ENCODE measurements at regions not wholly inside any gene's neighbourhood (a gene's known extent, or its start where the extent isn't known, plus 50 kb on each side); places are given as distances from the start of the nearest gene placed in this dataset. TPM values are rescaled to one million over a fixed set of nuclear protein-coding genes. Genes with fewer than 3 reads are reported as not detected.

GRCh38 chr6:93498713-93499112, 79.4 kb upstream of the EPHA7 start:
- no peaks in the 10 kb centered on the region for H3K27me3 ChIP-seq (ENCODE audit: control insufficient read depth, insufficient read depth, low read length)
- no peak for TF ChIP-seq CTCF (IDR thresholded peaks at IDR 0.05; ENCODE audit: insufficient read depth, low read depth, low read length)
- ChIA-PET POLR2A (no interaction called here), CTCF (no interaction called here)
- no peak for DNase-seq (ENCODE audit: low read depth)
- no peaks in the 10 kb centered on the region for H3K36me3 ChIP-seq (ENCODE audit: control insufficient read depth, insufficient read depth, low read length)
- H3K4me3 ChIP-seq (ENCODE audit: low read depth, low read length): no peak overlapping the region

- CTCF ChIA-PET: no interaction called here
- no peak for DNase-seq (ENCODE audit: low read depth)
Observed at GRCh38 chr6:93496548-93496947, 77.2 kb upstream of the EPHA7 start.

GRCh38 chr6:93494057-93494456, 74.7 kb upstream of the EPHA7 start:
- no peak for TF ChIP-seq CTCF (IDR thresholded peaks at IDR 0.05; ENCODE audit: insufficient read depth, low read depth, low read length)
- no peak overlapping the region for H3K4me3 ChIP-seq (ENCODE audit: low read depth, low read length)
- ChIA-PET POLR2A (no interaction called here), CTCF (no interaction called here)
- H3K27me3 ChIP-seq (ENCODE audit: control insufficient read depth, insufficient read depth, low read length): no peaks in the 10 kb centered on the region
- no peaks in the 10 kb centered on the region for H3K36me3 ChIP-seq (ENCODE audit: control insufficient read depth, insufficient read depth, low read length)
- DNase-seq (ENCODE audit: low read depth): no peak

More at GRCh38 chr6:93496548-93496947, 77.2 kb upstream of the EPHA7 start:
- Histone ChIP-seq H3K36me3 (ENCODE audit: control insufficient read depth, insufficient read depth, low read length) (no peaks in the 10 kb centered on the region), H3K4me3 (ENCODE audit: low read depth, low read length) (no peak overlapping the region), H3K27me3 (ENCODE audit: control insufficient read depth, insufficient read depth, low read length) (no peaks in the 10 kb centered on the region)
- no peak for TF ChIP-seq CTCF (IDR thresholded peaks at IDR 0.05; ENCODE audit: insufficient read depth, low read depth, low read length)
- POLR2A ChIA-PET: no interaction called here

- no peak for TF ChIP-seq CTCF (IDR thresholded peaks at IDR 0.05; ENCODE audit: insufficient read depth, low read depth, low read length)
- POLR2A ChIA-PET: no interaction called here
- no peak overlapping the region for H3K4me3 ChIP-seq (ENCODE audit: low read depth, low read length)
- H3K27me3 ChIP-seq (ENCODE audit: control insufficient read depth, insufficient read depth, low read length): no peaks in the 10 kb centered on the region
- CTCF ChIA-PET: no interaction called here
- no peaks in the 10 kb centered on the region for H3K36me3 ChIP-seq (ENCODE audit: control insufficient read depth, insufficient read depth, low read length)
- no peak for DNase-seq (ENCODE audit: low read depth)
Observed at GRCh38 chr6:93474733-93475179, 55.4 kb upstream of the EPHA7 start.

GRCh38 chr6:93471281-93471680, 51.9 kb upstream of the EPHA7 start:
- TF ChIP-seq CTCF (IDR thresholded peaks at IDR 0.05; ENCODE audit: insufficient read depth, low read depth, low read length): no peak
- ChIA-PET CTCF (no interaction called here), POLR2A (no interaction called here)
- no peak for DNase-seq (ENCODE audit: low read depth)
- no peaks in the 10 kb centered on the region for H3K27me3 ChIP-seq (ENCODE audit: control insufficient read depth, insufficient read depth, low read length)
- H3K4me3 ChIP-seq (ENCODE audit: low read depth, low read length): no peak overlapping the region
- H3K36me3 ChIP-seq (ENCODE audit: control insufficient read depth, insufficient read depth, low read length): no peaks in the 10 kb centered on the region

Small RNAs in the stretch of these regions (small RNA-seq; reads per million reads assigned to genes)
- gene AL078595.1 (ENCODE audit: insufficient read length, low read depth, low replicate concordance) (not detected), gene RF00425 (ENCODE audit: insufficient read length, low read depth, low replicate concordance) (not detected)

Measured in BJ (cell line).